GM13976 (cell line): ENCODE measurements at regions not wholly inside any gene's neighbourhood (a gene's known extent, or its start where the extent isn't known, plus 50 kb on each side); places are given as distances from the start of the nearest gene placed in this dataset.

Experiments
- DNase-seq: peaks from one replicate; pipeline ENCODE4 v3.0.0; 2012; ENCODE audit warnings: low spot score
- CTCF ChIP-seq: IDR thresholded peaks from 2 replicates; pipeline ENCODE4 v1.5.1; 2012; ENCODE audit warnings: borderline replicate concordance, mild to moderate bottlenecking; ENCODE audit not compliant: insufficient read depth; ENCODE audit errors: extremely low read depth, missing control alignments, control extremely low read depth
- in situ Hi-C: fragments of 300-500 bp; cut with MboI; formaldehyde crosslinking; loops from one replicate; pipeline ENCODE4 v1.12.0; 2022; ENCODE audit warnings: low sequenced_read_pairs, mixed read lengths, inconsistent platforms; ENCODE audit not compliant: unreplicated experiment

- no peak for TF ChIP-seq CTCF
- no peak for DNase-seq
- in situ Hi-C loops = no loop called here
Observed at GRCh38 chr2:34254272-34254878, 655.3 kb upstream of the FAM98A start.

GRCh38 chr2:34252111-34252510 lies 653.0 kb upstream of the FAM98A start:
- in situ Hi-C loops = no loop called here
- no peak for DNase-seq
- no peak for TF ChIP-seq CTCF

GRCh38 chr2:34251578-34251977 lies 652.5 kb upstream of the FAM98A start:
- DNase-seq = no peak
- in situ Hi-C loops = no loop called here
- no peak for TF ChIP-seq CTCF

GRCh38 chr2:34244195-34244594 lies 645.1 kb upstream of the FAM98A start:
- DNase-seq = no peak
- TF ChIP-seq CTCF = no peak
- in situ Hi-C loops = no loop called here

GRCh38 chr2:34242763-34243123 lies 643.6 kb upstream of the FAM98A start:
- DNase-seq = no peak
- in situ Hi-C loops = no loop called here

GRCh38 chr2:34241905-34242762 lies 643.0 kb upstream of the FAM98A start:
- no peak for TF ChIP-seq CTCF
- no peak for DNase-seq
- in situ Hi-C loops = no loop called here

More at GRCh38 chr2:34242763-34243123, 643.6 kb upstream of the FAM98A start:
- no peak for TF ChIP-seq CTCF

- no peak for DNase-seq
- TF ChIP-seq CTCF = no peak
- in situ Hi-C loops = no loop called here
Observed at GRCh38 chr2:34239511-34239910, 640.4 kb upstream of the FAM98A start.
